Tibial artery (tissue), 4 donors: ENCODE measurements at regions not wholly inside any gene's neighbourhood (a gene's known extent, or its start where the extent isn't known, plus 50 kb on each side); places are given as distances from the start of the nearest gene placed in this dataset.
"Not testable (repeated sequence)": the region's sequence is repeated elsewhere in the genome, so short reads cannot be mapped to it uniquely, and the experiment has no call there.

Experiments used
- DNase-seq, 2 donors: peaks; one replicate each; pipeline ENCODE4 v3.0.0-alpha.2; 2019
- H3K27ac ChIP-seq, 2 donors: fragments of 200-600 bp; sonication (generic) in 1 of 2; 1 replicate in 1 of 2; 2 replicates in 1 of 2; pipeline ENCODE4 v1.5.1; 2018 to 2019; ENCODE audit warnings: mild to moderate bottlenecking in 1 of 2
- H3K27me3 ChIP-seq, 2 donors: fragments of 200-600 bp; sonication (generic) in 1 of 2; one replicate each; pipeline versions ENCODE4 v1.5.1 to v1.6.0; 2016 to 2019
- H3K36me3 ChIP-seq, 3 donors: fragments of 200-600 bp; sonication (generic) in 2 of 3; one replicate each; pipeline ENCODE4 v1.5.1; 2016 to 2019; ENCODE audit warnings: mild to moderate bottlenecking in 2 of 3
- H3K4me1 ChIP-seq, 4 donors: fragments of 200-600 bp; sonication (generic) in 2 of 4; 1 replicate in 3 of 4; 2 replicates in 1 of 4; pipeline ENCODE4 v1.5.1; 2016 to 2019
- H3K4me3 ChIP-seq, 2 donors: fragments of 200-600 bp; sonication (generic) in 1 of 2; 1 replicate in 1 of 2; 2 replicates in 1 of 2; pipeline ENCODE4 v1.5.1; 2018 to 2019; ENCODE audit warnings: mild to moderate bottlenecking in 2 of 2
- H3K9me3 ChIP-seq, 3 donors: fragments of 200-600 bp; sonication (generic) in 1 of 3; one replicate each; pipeline ENCODE4 v1.5.1; 2016 to 2019
- CTCF ChIP-seq, 2 experiments: fragments of 200-600 bp in 1 of 2; fragments of 450-650 bp in 1 of 2; IDR thresholded peaks; one replicate each; pipeline ENCODE4 v1.5.1; 2017 to 2019; ENCODE audit warnings: antibody characterized with exemption in 2 of 2, mild to moderate bottlenecking in 1 of 2, moderate library complexity in 1 of 2
- intact Hi-C: fragments of 100-400 bp; cut with DNase I; formaldehyde crosslinking; loops from one replicate; pipeline ENCODE4 v1.15.0; 2023; ENCODE audit warnings: low total_unique reads

- Histone ChIP-seq H3K9me3 (no peaks in the 10 kb centered on the region), H3K36me3 (no peaks in the 10 kb centered on the region), H3K4me1 (no peaks in the 10 kb centered on the region), H3K4me3 (no peak overlapping the region), H3K27ac (no peak overlapping the region), H3K27me3 (no peaks in the 10 kb centered on the region)
- intact Hi-C loops = no loop called here
- TF ChIP-seq CTCF (IDR thresholded peaks at IDR 0.05) = no peak
- no peak for DNase-seq
These were observed 183.2 kb upstream of the LRFN5 start for GRCh38 chr14:41423503-41423902.

DNA sequence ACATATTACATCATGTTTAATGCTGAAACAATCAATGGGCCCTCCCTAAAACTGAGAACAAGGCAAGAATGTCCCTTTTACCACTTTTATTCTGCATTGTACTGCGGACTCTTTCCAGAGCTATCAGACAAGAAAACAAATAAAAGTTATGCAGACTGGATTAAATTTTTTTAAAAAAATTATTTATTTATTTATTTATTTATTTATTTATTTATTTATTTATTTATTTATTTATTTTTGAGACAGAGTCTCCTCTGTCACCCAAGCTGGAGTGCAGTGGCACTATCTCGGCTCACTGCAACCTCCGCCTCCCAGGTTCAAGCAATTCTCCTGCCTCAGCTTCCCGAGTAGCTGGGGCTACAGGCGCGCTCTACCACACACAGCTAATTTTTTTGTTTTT is 185.4 kb upstream of the LRFN5 start:
- DNase-seq, H3K36me3 ChIP-seq, H3K9me3 ChIP-seq, H3K4me1 ChIP-seq, H3K27ac ChIP-seq, intact Hi-C loops, H3K4me3 ChIP-seq, H3K27me3 ChIP-seq: not testable (repeated sequence)

DNA sequence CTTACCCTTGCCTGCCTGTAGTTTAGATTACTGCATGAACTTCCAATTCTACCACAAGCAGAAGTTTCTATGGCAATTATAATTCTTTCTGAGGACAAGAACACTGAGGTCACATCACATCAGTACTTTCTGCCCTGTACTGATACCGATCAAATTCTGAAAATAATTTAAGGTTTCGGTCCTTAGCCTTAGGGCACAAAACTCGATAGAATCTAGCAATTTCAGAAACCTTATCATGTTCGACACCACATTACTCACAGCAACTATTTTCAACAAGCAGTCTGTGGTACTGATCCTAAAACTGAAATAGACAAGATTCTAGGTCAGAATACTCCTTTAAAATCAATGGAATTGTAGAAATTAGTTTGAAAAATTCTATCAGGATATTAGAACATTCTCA is 187.0 kb upstream of the LRFN5 start:
- DNase-seq = no peak
- no peaks in the 10 kb centered on the region for H3K4me1 ChIP-seq
- intact Hi-C loops = no loop called here
- H3K27ac ChIP-seq = no peak overlapping the region
- H3K27me3 ChIP-seq = no peaks in the 10 kb centered on the region
- H3K4me3 ChIP-seq = no peak overlapping the region
- H3K9me3 ChIP-seq = no peaks in the 10 kb centered on the region
- no peaks in the 10 kb centered on the region for H3K36me3 ChIP-seq
- no peak for TF ChIP-seq CTCF (IDR thresholded peaks at IDR 0.05)

- intact Hi-C loops = no loop called here
- TF ChIP-seq CTCF (IDR thresholded peaks at IDR 0.05) = no peak
- H3K27me3 ChIP-seq = no peaks in the 10 kb centered on the region
- DNase-seq = no peak
- no peak overlapping the region for H3K4me3 ChIP-seq
- H3K4me1 ChIP-seq = no peaks in the 10 kb centered on the region
- no peak overlapping the region for H3K27ac ChIP-seq
- H3K9me3 ChIP-seq = no peaks in the 10 kb centered on the region
- no peaks in the 10 kb centered on the region for H3K36me3 ChIP-seq
These were observed 187.8 kb upstream of the LRFN5 start for GRCh38 chr14:41418851-41419250.

GRCh38 chr14:41409806-41410205 is 196.9 kb upstream of the LRFN5 start:
- H3K4me3 ChIP-seq = no peak overlapping the region
- H3K27me3 ChIP-seq = no peaks in the 10 kb centered on the region
- H3K36me3 ChIP-seq = no peaks in the 10 kb centered on the region
- intact Hi-C loops = no loop called here
- no peak overlapping the region for H3K27ac ChIP-seq
- H3K4me1 ChIP-seq = no peaks in the 10 kb centered on the region
- DNase-seq = no peak
- no peak for TF ChIP-seq CTCF (IDR thresholded peaks at IDR 0.05)
- H3K9me3 ChIP-seq = no peaks in the 10 kb centered on the region

- Histone ChIP-seq H3K4me1 (no peaks in the 10 kb centered on the region), H3K9me3 (no peaks in the 10 kb centered on the region), H3K27me3 (no peaks in the 10 kb centered on the region), H3K36me3 (no peaks in the 10 kb centered on the region), H3K27ac (no peak overlapping the region), H3K4me3 (no peak overlapping the region)
- DNase-seq = no peak
- intact Hi-C loops = no loop called here
- no peak for TF ChIP-seq CTCF (IDR thresholded peaks at IDR 0.05)
These were observed 202.6 kb upstream of the LRFN5 start for GRCh38 chr14:41404126-41404525.
